ENCODE measurements at regions not wholly inside any gene's neighbourhood (a gene's known extent, or its start where the extent isn't known, plus 50 kb on each side); places are given as distances from the start of the nearest gene placed in this dataset.

DNA sequence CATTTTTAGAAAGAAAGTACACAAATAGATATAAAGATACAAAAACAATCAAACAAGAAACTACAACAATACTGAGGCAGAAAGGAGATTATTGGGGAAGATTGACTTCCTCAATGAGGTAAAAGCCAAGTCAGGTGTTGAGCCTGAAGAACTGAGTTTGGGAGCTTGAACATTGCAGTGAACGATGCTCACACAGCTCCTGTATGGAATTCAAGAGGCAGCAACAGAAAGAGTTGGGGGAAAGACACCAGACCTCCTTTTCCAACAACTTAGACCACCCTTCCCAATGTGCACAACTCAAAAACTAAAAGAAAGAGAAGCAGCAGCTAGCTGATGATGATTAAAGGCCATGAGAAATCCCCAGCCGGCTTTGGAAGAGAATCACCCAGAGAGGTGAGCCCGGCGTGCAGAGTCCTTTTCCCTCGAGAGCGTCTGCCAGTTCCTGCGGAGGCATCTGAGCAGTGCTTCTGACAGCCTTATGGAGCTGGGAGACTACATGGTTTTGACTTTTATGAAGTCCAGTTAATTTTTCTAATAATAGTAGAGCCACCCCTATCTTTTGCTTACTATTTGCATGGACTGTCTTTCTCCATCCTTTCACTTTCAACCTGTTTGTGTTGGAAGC is 106.9 kb upstream of the RFX8 start:
- 93% methylated on average over 7 of the region's 7 CpGs; no CpG with 5 or more reads in 1 of the 2 experiments for WGBS, 2 experiments (ENCODE audit: extremely low coverage in 1 of 2, insufficient coverage in 1 of 2, insufficient read length in 1 of 2, insufficient replicate concordance in 2 of 2, low coverage in 1 of 2, low lambda C conversion rate in 2 of 2, missing lambda C conversion rate in 1 of 2)
- DNase-seq (ENCODE audit: low read depth in 1 of 2, low spot score in 2 of 2): peak in 1 of 2 experiments; percentile 26
- H2BK15ac ChIP-seq (ENCODE audit: low read length): no peak overlapping the region
- H3K9ac ChIP-seq (replicated peaks in 1 of 4; ENCODE audit: extremely low read depth in 1 of 4, low read depth in 3 of 4, low read length in 3 of 4): no peak overlapping the region
- H3K14ac ChIP-seq (ENCODE audit: insufficient read length): no peak overlapping the region
- no peak overlapping the region for H4K91ac ChIP-seq (replicated peaks; ENCODE audit: insufficient read length, low read length)
- H3K56ac ChIP-seq (replicated peaks; ENCODE audit: insufficient read length, low read depth, low read length): no peak overlapping the region
- no peak overlapping the region for H3K23ac ChIP-seq (ENCODE audit: insufficient read length)
- H2BK12ac ChIP-seq (ENCODE audit: low read depth, low read length): no peak overlapping the region
- H3K79me1 ChIP-seq (ENCODE audit: low read depth, low read length): no peaks in the 10 kb centered on the region
- no peak overlapping the region for H4K5ac ChIP-seq (ENCODE audit: insufficient read length, low read depth, low read length)
- no peaks in the 10 kb centered on the region for H3K79me2 ChIP-seq (ENCODE audit: control insufficient read depth in 1 of 2, insufficient read depth in 2 of 2, low read length in 2 of 2)
- POLR2A ChIA-PET (ENCODE audit: partially characterized antibody): no interaction called here
- H2BK5ac ChIP-seq (ENCODE audit: low read depth, low read length): no peak overlapping the region
- H3K9me3 ChIP-seq (ENCODE audit: insufficient read depth in 2 of 2, low read depth in 1 of 2, low read length in 1 of 2): no peaks in the 10 kb centered on the region
- FAIRE-seq: no peak
- H3K4me2 ChIP-seq (ENCODE audit: insufficient read depth in 1 of 2, low read depth in 2 of 2, low read length in 2 of 2): no peak overlapping the region
- H3K23me2 ChIP-seq (ENCODE audit: low read depth, low read length): no peaks in the 10 kb centered on the region
- no peak overlapping the region for H2BK20ac ChIP-seq (ENCODE audit: low read length)
- H3K4me1 ChIP-seq (replicated peaks in 1 of 4; ENCODE audit: control insufficient read depth in 3 of 4, insufficient read depth in 4 of 4, low read length in 3 of 4): no peaks in the 10 kb centered on the region
- H3K4ac ChIP-seq (replicated peaks; ENCODE audit: insufficient read length, low read depth, low read length): no peak overlapping the region
- no peak overlapping the region for H3K18ac ChIP-seq (ENCODE audit: extremely low read depth, low read length)
- no peak overlapping the region for H2BK120ac ChIP-seq (replicated peaks; ENCODE audit: low read depth, low read length)
- H3K27me3 ChIP-seq (replicated peaks in 1 of 4; ENCODE audit: control insufficient read depth in 3 of 4, extremely low read depth in 1 of 4, insufficient read depth in 3 of 4, low read length in 3 of 4): no peaks in the 10 kb centered on the region; a peak in 1 of 7 replicates
- no peak overlapping the region for H2AFZ ChIP-seq (ENCODE audit: low read length)
- CTCF ChIA-PET (ENCODE audit: partially characterized antibody): interaction anchor here (0.6 kb wide), 2 partner anchors 20 to 38 kb away, joined by 3 to 4 read pairs; no protein-coding TSS in a partner anchor
- no peak overlapping the region for H3K4me3 ChIP-seq (ENCODE audit: extremely low read depth in 1 of 4, insufficient read depth in 2 of 4, low read depth in 3 of 4, low read length in 4 of 4)
- H4K8ac ChIP-seq (ENCODE audit: extremely low read depth, insufficient read depth, low read length): no peak overlapping the region
- no peaks in the 10 kb centered on the region for H3K36me3 ChIP-seq (ENCODE audit: control insufficient read depth in 2 of 4, insufficient read depth in 4 of 4, low read length in 3 of 4)
- no peaks in the 10 kb centered on the region for H4K20me1 ChIP-seq (replicated peaks in 1 of 2; ENCODE audit: control insufficient read depth in 1 of 2, insufficient read depth in 2 of 2, low read length in 2 of 2)
- H3K27ac ChIP-seq (ENCODE audit: low read depth, low read length): no peak overlapping the region
- no peak overlapping the region for H2AK5ac ChIP-seq (ENCODE audit: low read depth, low read length)
- TF ChIP-seq SP2 (IDR thresholded peaks at IDR 0.05; ENCODE audit: low read length) (no peak), HDAC2 (IDR thresholded peaks at IDR 0.05; ENCODE audit: borderline replicate concordance in 1 of 2, low read depth in 2 of 2, low read length in 2 of 2) (no peak), SP4 (IDR thresholded peaks at IDR 0.05; ENCODE audit: low read length) (no peak), KDM1A (IDR thresholded peaks at IDR 0.05; ENCODE audit: borderline replicate concordance, low read length) (no peak)

Measured in H1 (cell line).